HG02623 (cell line): ENCODE measurements at regions not wholly inside any gene's neighbourhood (a gene's known extent, or its start where the extent isn't known, plus 50 kb on each side); places are given as distances from the start of the nearest gene placed in this dataset.
"Not testable (repeated sequence)": the region's sequence is repeated elsewhere in the genome, so short reads cannot be mapped to it uniquely, and the experiment has no call there.

Source experiments
- ATAC-seq: cut with Tn5 transposase; IDR thresholded peaks from one replicate; pipeline ENCODE4 v1.9.1; 2021; ENCODE audit warnings: moderate library complexity; ENCODE audit not compliant: unreplicated experiment

- no peak for ATAC-seq
These were observed 480.9 kb upstream of the TMEFF2 start for GRCh38 chr2:192675681-192676080.

GRCh38 chr2:192669505-192670091 lies 474.9 kb upstream of the TMEFF2 start:
- ATAC-seq = no peak

DNA sequence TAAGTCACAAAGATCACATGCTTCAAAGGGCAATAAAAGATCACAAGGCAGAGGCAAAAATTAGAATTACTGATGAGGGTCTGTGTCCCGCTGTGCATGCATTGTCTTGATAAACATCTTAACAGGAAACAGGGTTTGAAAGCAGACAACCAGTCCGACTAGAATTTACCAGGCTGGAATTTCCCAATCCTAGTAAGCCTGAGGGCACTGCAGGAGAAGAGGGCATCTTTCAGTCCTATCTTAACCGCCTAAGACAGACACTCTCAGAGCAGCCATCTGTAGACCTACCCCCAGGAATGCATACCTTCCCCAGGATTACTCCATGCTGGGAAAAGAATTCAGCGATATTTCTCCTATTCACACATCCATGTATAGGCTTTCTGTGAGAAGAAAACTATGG lies 465.8 kb upstream of the TMEFF2 start:
- not testable (repeated sequence) for ATAC-seq

DNA sequence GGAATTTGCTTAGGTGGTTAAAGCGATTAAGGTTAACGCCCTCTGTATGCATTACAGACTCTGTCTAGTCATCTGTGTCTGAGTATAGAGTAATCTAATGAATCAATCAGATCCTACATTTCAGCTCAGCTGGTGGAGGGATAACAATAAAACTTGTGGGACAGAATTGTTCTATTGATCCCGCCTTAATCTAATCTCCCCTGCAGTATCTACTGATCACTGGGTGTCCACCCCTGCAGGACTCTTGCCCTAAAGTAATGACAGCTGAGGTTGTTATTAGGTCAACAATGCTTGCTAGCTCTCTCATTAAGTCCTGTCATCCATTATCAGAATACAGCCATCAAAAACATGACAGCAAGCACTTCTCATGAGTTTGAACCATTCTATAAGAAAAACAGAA lies 462.6 kb upstream of the TMEFF2 start:
- ATAC-seq = no peak

DNA sequence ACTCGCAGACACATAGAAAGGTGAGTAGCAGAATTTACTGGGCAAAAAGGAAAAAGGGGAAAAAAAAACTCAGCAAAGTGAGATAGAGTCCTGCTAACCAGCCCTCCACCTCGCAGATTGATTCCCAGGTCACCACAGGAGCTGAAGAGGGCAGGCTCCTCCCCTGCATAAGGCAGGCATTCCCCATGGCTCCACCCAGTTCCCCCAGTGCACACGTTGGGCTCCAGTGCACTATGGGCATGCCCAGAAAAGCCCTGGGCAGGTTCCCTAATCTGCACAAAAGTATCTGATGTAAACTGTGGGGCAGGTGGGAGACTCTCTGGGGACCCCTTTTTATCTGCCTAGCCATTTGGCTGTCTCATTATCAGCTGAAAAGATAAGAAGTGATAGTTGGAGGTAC lies 461.2 kb upstream of the TMEFF2 start:
- ATAC-seq = no peak

GRCh38 chr2:192645811-192646598 lies 451.3 kb upstream of the TMEFF2 start:
- no peak for ATAC-seq

DNA sequence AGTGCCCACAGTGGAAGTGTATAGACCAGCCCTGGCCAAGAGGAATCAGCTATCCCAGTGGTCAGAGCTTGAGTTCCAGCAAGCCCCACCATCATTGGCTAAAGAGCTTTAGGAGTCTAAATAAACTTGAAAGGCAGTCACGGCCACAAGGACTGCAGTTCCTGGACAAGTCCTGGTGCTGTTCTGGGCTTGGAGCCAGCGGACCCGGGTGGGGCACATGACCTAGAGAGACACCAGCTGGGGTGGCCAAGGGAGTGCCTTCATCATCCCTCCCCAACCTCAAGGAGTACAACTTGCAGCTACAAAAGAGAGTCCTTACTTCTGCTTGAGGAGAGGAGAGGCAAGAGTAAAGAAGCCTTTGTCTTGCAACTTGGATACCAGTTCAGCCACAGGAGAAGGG lies 439.8 kb upstream of the TMEFF2 start:
- no peak for ATAC-seq

- no peak for ATAC-seq
These were observed 433.3 kb upstream of the TMEFF2 start for GRCh38 chr2:192628017-192628416.

- no peak for ATAC-seq
These were observed 420.4 kb upstream of the TMEFF2 start for GRCh38 chr2:192615105-192615504.

- no peak for ATAC-seq
These were observed 409.6 kb upstream of the TMEFF2 start for GRCh38 chr2:192604295-192604694.

- ATAC-seq = not testable (repeated sequence)
These were observed 403.9 kb upstream of the TMEFF2 start for GRCh38 chr2:192598649-192599048.

DNA sequence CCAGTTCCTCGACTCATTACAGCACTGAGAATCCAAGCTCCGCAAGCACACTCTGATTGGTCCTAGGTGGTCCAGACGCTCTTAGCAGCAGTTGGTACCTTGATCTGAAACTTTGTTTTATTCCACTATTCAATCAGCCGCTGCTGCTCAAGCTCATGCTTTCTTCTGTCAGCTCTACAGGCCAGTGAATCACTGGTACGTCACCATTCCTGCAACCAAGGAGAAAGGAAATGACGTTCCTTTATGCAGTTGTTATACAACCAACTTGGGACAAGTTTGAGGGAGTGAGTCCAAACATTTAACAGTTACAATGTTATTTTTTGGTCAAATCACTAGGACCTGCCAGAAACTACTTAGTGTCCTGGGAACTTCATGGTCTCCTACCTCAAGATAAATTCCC lies 398.8 kb upstream of the TMEFF2 start:
- ATAC-seq = no peak

DNA sequence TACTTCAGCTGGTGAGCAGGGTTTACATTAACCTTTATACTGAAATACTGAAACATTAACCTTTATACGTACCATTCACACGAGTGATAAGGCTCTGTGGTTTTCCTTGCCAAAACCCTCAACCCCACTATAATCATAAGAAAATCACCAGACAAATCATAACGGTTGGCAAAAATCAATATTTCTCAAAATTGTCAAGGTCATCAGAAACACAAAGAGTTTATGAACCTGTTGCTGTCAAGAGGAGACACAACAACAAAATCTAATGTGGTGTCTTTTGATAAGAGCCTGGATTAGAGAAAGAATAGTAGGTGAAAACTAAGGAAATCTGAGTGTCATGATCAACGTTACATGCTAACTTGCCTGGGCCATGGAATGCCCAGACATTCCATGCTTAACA lies 396.9 kb upstream of the TMEFF2 start:
- no peak for ATAC-seq

DNA sequence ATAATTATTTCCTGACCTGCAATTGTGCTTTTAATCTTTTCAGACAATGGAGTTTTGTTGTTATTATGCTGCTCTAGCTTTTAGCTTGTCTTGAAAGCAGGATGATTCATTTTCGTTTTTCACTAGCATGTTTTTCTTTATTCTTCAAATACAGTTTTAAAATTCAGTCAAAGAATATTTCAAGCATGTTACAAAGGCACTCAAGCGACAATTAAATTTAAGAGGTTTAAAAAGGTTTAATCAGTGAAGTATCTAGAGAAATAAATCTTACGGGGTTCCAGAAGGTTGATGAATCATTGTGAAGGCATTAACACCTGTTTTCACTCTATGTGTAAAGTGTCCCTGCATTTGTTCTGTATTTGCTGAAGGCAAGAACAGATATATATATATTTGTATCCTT lies 390.7 kb upstream of the TMEFF2 start:
- ATAC-seq = no peak

DNA sequence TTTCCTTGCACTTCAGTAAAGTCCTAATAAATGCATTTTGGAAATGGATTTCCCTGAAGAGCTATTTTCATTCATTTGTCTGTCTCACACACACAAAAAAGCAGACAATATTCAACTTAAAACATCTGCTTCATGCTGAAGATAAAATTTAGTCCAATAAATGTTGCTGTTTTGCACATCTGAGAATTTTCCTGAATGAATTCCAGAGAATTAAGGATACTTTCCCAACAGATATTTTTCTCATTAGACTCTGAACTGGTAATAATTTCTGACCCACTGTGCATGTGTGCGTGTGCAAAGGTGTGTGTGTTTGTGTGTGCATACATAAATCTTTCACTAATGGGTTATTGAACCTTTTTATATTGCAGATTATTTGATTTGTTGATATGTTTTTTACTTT lies 390.2 kb upstream of the TMEFF2 start:
- ATAC-seq = no peak

GRCh38 chr2:192579965-192580700 lies 385.4 kb upstream of the TMEFF2 start:
- no peak for ATAC-seq

DNA sequence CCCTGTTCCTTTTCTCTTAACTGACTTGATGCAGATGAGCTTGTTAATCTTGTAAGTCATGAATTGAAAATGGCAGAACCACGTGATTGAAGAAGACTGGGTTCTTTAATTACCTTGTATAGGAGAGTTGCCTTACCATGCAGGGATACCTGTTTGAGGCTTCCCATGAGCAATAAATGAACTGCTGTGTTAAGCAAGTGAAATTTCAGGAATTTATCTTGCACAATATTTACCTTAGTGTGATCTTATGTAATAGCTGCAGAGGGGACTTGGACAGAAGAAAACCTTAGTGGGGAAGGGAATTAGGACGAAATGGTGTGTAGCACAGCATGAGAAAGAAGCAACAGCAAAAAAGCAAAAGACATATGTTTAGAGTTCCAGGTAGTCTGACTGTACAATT lies 384.0 kb upstream of the TMEFF2 start:
- ATAC-seq = no peak

GRCh38 chr2:192577706-192578105 lies 383.0 kb upstream of the TMEFF2 start:
- no peak for ATAC-seq

DNA sequence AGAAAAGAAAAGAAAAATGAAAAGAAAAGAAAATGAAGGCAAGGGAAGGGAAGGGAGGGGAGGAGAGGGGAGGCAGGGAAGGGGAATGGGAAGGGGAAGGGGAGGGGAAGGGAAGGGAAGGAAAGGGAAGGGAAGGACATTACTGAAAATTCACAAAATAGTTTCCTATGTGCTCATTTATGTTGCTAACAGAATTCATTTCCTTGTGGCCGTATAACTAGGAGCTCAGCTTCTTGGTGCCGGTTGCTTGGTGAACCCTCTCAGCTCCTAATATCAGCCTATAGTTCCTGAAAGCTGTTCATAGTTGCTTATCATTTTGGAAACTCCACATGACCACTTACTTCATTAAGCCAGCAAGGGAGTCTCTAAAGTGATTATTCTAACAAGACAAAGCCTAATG lies 379.8 kb upstream of the TMEFF2 start:
- no peak for ATAC-seq

DNA sequence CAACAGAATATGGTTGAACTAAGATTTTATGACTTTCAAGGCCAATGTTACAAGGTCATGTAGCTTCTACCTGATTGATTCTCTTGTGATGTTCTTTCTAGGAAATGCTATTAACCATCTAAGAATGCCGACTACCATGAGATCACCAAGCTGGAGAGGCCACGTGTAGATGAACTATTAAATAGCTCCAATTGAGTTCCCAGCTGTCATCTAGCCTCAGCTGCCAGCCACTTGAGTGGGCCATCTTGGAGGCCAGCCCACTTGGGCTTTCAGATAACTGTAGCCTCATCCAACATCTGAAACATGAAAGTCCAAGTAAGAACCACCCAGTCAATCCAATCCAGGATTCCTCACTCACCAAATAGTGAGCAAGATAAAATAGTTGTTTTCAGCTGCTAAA lies 376.9 kb upstream of the TMEFF2 start:
- ATAC-seq = no peak

GRCh38 chr2:192570788-192571187 lies 376.1 kb upstream of the TMEFF2 start:
- no peak for ATAC-seq

DNA sequence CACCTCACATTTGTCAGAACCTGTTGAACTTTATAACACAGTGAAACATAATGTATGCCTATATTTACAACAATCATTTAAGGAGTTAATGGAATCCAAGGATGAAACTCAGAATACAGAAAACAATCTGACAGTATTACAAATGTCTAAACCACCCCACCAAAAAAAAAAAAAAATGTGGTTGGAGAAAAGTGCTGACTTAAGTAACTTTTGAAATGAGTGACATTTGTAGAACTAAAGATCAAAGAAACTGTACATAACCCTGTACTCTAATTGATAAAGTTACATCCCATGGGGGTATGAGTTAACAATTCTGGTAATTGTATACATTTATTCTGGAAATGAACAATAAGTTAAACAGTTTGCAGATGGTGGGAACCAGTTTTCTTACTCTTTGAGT lies 372.1 kb upstream of the TMEFF2 start:
- ATAC-seq = no peak
